GM12891 (cell line): ENCODE measurements at regions not wholly inside any gene's neighbourhood (a gene's known extent, or its start where the extent isn't known, plus 50 kb on each side); places are given as distances from the start of the nearest gene placed in this dataset.

Source experiments
- POLR2A ChIP-seq: IDR thresholded peaks from 2 replicates; pipeline ENCODE4 v1.6.1; 2011; ENCODE audit warnings: low read depth, low read length, control low read depth
- POU2F2 ChIP-seq: IDR thresholded peaks from 2 replicates; pipeline ENCODE4 v1.6.1; 2011; ENCODE audit warnings: low read depth, mild to moderate bottlenecking, control low read depth, low read length, moderate library complexity

- no peak for TF ChIP-seq POU2F2
- TF ChIP-seq POLR2A = no peak
Observed at GRCh38 chr15:31235311-31236183, 91.1 kb upstream of the KLF13 start.
